H9 (cell line): ENCODE measurements at regions not wholly inside any gene's neighbourhood (a gene's known extent, or its start where the extent isn't known, plus 50 kb on each side); places are given as distances from the start of the nearest gene placed in this dataset.
A peak's percentile ranks its signal among the peaks of the same experiment; 100 is the strongest.

Experiments
- DNase-seq: peaks from one replicate; pipeline ENCODE4 v3.0.0-alpha.2; 2017
- H2AFZ ChIP-seq: one replicate; pipeline ENCODE4 v1.6.1; 2013; ENCODE audit warnings: mild to moderate bottlenecking, low read length, control low read depth, moderate library complexity
- H2AK5ac ChIP-seq: 2 replicates; pipeline ENCODE4 v1.6.1; 2013; ENCODE audit warnings: low read length, control low read depth, mixed read lengths; ENCODE audit not compliant: insufficient read length
- H2BK120ac ChIP-seq: one replicate; pipeline ENCODE4 v1.6.1; 2013; ENCODE audit warnings: low read depth, mild to moderate bottlenecking, low read length, control low read depth, inconsistent platforms; ENCODE audit not compliant: poor library complexity, severe bottlenecking
- H2BK12ac ChIP-seq: 2 replicates; pipeline ENCODE4 v1.6.1; 2013; ENCODE audit warnings: low read length, control low read depth, mixed read lengths, low read depth; ENCODE audit not compliant: insufficient read length
- H2BK15ac ChIP-seq: 2 replicates; pipeline ENCODE4 v1.6.1; 2013; ENCODE audit warnings: low read depth, low read length, control low read depth
- H2BK20ac ChIP-seq: one replicate; pipeline ENCODE4 v1.6.1; 2013; ENCODE audit warnings: low read depth, mild to moderate bottlenecking, low read length, control low read depth, inconsistent platforms; ENCODE audit not compliant: poor library complexity, severe bottlenecking
- H2BK5ac ChIP-seq: 2 replicates; pipeline ENCODE4 v1.6.1; 2013; ENCODE audit warnings: low read length, control low read depth, mixed read lengths; ENCODE audit not compliant: insufficient read length
- H3K14ac ChIP-seq: 2 replicates; pipeline ENCODE4 v1.6.1; 2013; ENCODE audit warnings: low read length, control low read depth; ENCODE audit not compliant: insufficient read depth
- H3K18ac ChIP-seq: 2 replicates; pipeline ENCODE4 v1.6.1; 2013; ENCODE audit warnings: low read depth, mild to moderate bottlenecking, mixed read lengths, low read length, control low read depth; ENCODE audit not compliant: insufficient read length
- H3K23ac ChIP-seq: 2 replicates; pipeline ENCODE4 v1.6.1; 2013; ENCODE audit warnings: low read length, control low read depth, mixed read lengths, low read depth; ENCODE audit not compliant: insufficient read length
- H3K23me2 ChIP-seq: 2 replicates; pipeline ENCODE4 v1.6.1; 2013; ENCODE audit warnings: low read depth, mild to moderate bottlenecking, mixed read lengths, low read length, control low read depth; ENCODE audit not compliant: insufficient read length, poor library complexity, severe bottlenecking
- H3K27ac ChIP-seq: 2 replicates; pipeline ENCODE4 v1.5.1; 2013; ENCODE audit warnings: low read length, control low read depth, mixed read lengths, low read depth; ENCODE audit not compliant: insufficient read length
- H3K27me3 ChIP-seq: 2 replicates; pipeline ENCODE4 v1.6.1; 2013; ENCODE audit warnings: low read length, control low read depth, inconsistent platforms; ENCODE audit not compliant: insufficient read depth
- H3K4ac ChIP-seq: 2 replicates; pipeline ENCODE4 v1.6.1; 2013; ENCODE audit warnings: low read depth, mild to moderate bottlenecking, control low read depth, inconsistent platforms, low read length, moderate library complexity
- H3K4me1 ChIP-seq: 2 replicates; pipeline ENCODE4 v1.6.1; 2013; ENCODE audit warnings: low read length, control low read depth, inconsistent platforms; ENCODE audit not compliant: insufficient read depth
- H3K4me2 ChIP-seq: 2 replicates; pipeline ENCODE4 v1.6.1; 2013; ENCODE audit warnings: low read length, control low read depth, mixed read lengths; ENCODE audit not compliant: insufficient read length, insufficient read depth
- H3K56ac ChIP-seq: 2 replicates; pipeline ENCODE4 v1.6.1; 2013; ENCODE audit warnings: low read depth, mild to moderate bottlenecking, mixed read lengths, low read length, control low read depth; ENCODE audit not compliant: insufficient read length
- H3K79me1 ChIP-seq: 2 replicates; pipeline ENCODE4 v1.6.1; 2013; ENCODE audit warnings: low read depth, mild to moderate bottlenecking, moderate library complexity, low read length, control low read depth, inconsistent platforms; ENCODE audit not compliant: insufficient read depth, poor library complexity, severe bottlenecking
- H3K79me2 ChIP-seq: 2 replicates; pipeline ENCODE4 v1.6.1; 2013; ENCODE audit warnings: low read length, control low read depth, inconsistent platforms; ENCODE audit not compliant: insufficient read depth
- H3K9ac ChIP-seq: 2 replicates; pipeline ENCODE4 v1.6.1; 2013; ENCODE audit warnings: low read length, control low read depth, mixed read lengths; ENCODE audit not compliant: insufficient read length; ENCODE audit errors: extremely low read depth
- H3K9me3 ChIP-seq: one replicate; pipeline ENCODE4 v1.6.1; 2013; ENCODE audit warnings: low read depth, low read length, inconsistent platforms; ENCODE audit not compliant: control insufficient read depth
- H3T11ph ChIP-seq: one replicate; pipeline ENCODE4 v1.6.1; 2013; ENCODE audit warnings: mild to moderate bottlenecking, low read length, control low read depth, inconsistent platforms
- H4K20me1 ChIP-seq: one replicate; pipeline ENCODE4 v1.6.1; 2013; ENCODE audit not compliant: control insufficient read depth, insufficient read length, insufficient read depth
- H4K5ac ChIP-seq: 2 replicates; pipeline ENCODE4 v1.6.1; 2013; ENCODE audit warnings: low read depth, mild to moderate bottlenecking, mixed read lengths, low read length, control low read depth; ENCODE audit not compliant: insufficient read length
- H4K8ac ChIP-seq: replicated peaks from 2 replicates; pipeline ENCODE4 v1.6.1; 2013; ENCODE audit warnings: low read length, control low read depth, mixed read lengths, low read depth; ENCODE audit not compliant: insufficient read length
- H4K91ac ChIP-seq: 2 replicates; pipeline ENCODE4 v1.6.1; 2013; ENCODE audit warnings: low read depth, mild to moderate bottlenecking, moderate library complexity, mixed read lengths, low read length, control low read depth; ENCODE audit not compliant: insufficient read length
- H3K27ac Mint-ChIP-seq, 3 experiments: 2 replicates in 2 of 3; 3 replicates in 1 of 3; pipeline ENCODE4 v1.8.0; 2020 to 2021; ENCODE audit warnings: mixed read lengths in 3 of 3, mild to moderate bottlenecking in 1 of 3, moderate library complexity in 1 of 3
- H3K27me3 Mint-ChIP-seq: 2 replicates; pipeline ENCODE4 v1.8.0; 2021; ENCODE audit warnings: low read depth, mild to moderate bottlenecking, moderate library complexity, mixed read lengths
- H3K36me3 Mint-ChIP-seq, 3 experiments: 2 replicates in 2 of 3; 3 replicates in 1 of 3; pipeline ENCODE4 v1.8.0; 2020 to 2021; ENCODE audit warnings: low read depth in 3 of 3, mixed read lengths in 3 of 3; ENCODE audit not compliant: insufficient read depth in 1 of 3
- H3K4me1 Mint-ChIP-seq, 2 experiments: 2 replicates each; pipeline ENCODE4 v1.8.0; 2020; ENCODE audit warnings: mixed read lengths in 2 of 2
- H3K4me3 Mint-ChIP-seq, 2 experiments: 2 replicates in 1 of 2; 3 replicates in 1 of 2; pipeline ENCODE4 v1.8.0; 2020 to 2021; ENCODE audit warnings: mild to moderate bottlenecking in 2 of 2, mixed read lengths in 2 of 2, moderate library complexity in 1 of 2
- H3K9me3 Mint-ChIP-seq, 2 experiments: 2 replicates in 1 of 2; 3 replicates in 1 of 2; pipeline ENCODE4 v1.8.0; 2020; ENCODE audit warnings: mild to moderate bottlenecking in 2 of 2, mixed read lengths in 2 of 2, moderate library complexity in 1 of 2
- CTCF ChIP-seq: fragments of 200-600 bp; sonication (generic); conservative IDR thresholded peaks from 3 replicates; pipeline ENCODE4 v1.8.0; 2021; ENCODE audit warnings: antibody characterized with exemption, mild to moderate bottlenecking
- WGBS: extraction: QIAGEN DNeasy Blood & Tissue Kit; methylation state at CpG from one replicate; pipeline ENCODE4 v1.1.7; 2013; ENCODE audit warnings: missing lambda C conversion rate, low lambda C conversion rate, mixed read lengths; ENCODE audit not compliant: insufficient read length; ENCODE audit errors: extremely low coverage; 5-methylcytosine and 5-hydroxymethylcytosine counted together

GRCh38 chr16:9340526-9341256 is 249.2 kb downstream of the HAPSTR1 start:
- Histone ChIP-seq H3K4me2 (no peak overlapping the region), H3T11ph (no peak overlapping the region), H2BK5ac (no peak overlapping the region), H2BK20ac (no peak overlapping the region), H3K18ac (no peak overlapping the region), H2BK120ac (no peak overlapping the region), H4K8ac (no peak overlapping the region), H3K9me3 (no peaks in the 10 kb centered on the region), H2AK5ac (no peak overlapping the region), H3K14ac (no peak overlapping the region), H3K56ac (no peak overlapping the region), H3K79me1 (no peaks in the 10 kb centered on the region), H4K91ac (no peak overlapping the region), H3K4ac (no peak overlapping the region), H3K23ac (no peak overlapping the region), H2BK15ac (no peak overlapping the region), H3K79me2 (no peaks in the 10 kb centered on the region), H3K9ac (no peak overlapping the region), H3K27ac (no peak overlapping the region), H3K23me2 (no peaks in the 10 kb centered on the region), H4K20me1 (no peaks in the 10 kb centered on the region), H2AFZ (no peak overlapping the region), H2BK12ac (no peak overlapping the region), H3K4me1 (peaks cover 4% of the 10 kb centered on the region; the same call in 1 of the 2 replicates), H4K5ac (no peak overlapping the region), H3K27me3 (no peaks in the 10 kb centered on the region)
- no peak for TF ChIP-seq CTCF
- H3K27me3 Mint-ChIP-seq, result no peaks in the 10 kb centered on the region; the same call in 1 of the 2 replicates
- WGBS, result no CpG with 5 or more reads among the region's 15 CpGs
- peaks cover 7 to 9% of the 10 kb centered on the region in 2 experiments for H3K4me1 Mint-ChIP-seq
- no peak overlapping the region for H3K4me3 Mint-ChIP-seq
- no peak overlapping the region for H3K27ac Mint-ChIP-seq
- peak; percentile 8 for DNase-seq
- no peaks in the 10 kb centered on the region for H3K36me3 Mint-ChIP-seq
- H3K9me3 Mint-ChIP-seq, result no peaks in the 10 kb centered on the region
